HEK293T (cell line): ENCODE measurements at regions not wholly inside any gene's neighbourhood (a gene's known extent, or its start where the extent isn't known, plus 50 kb on each side); places are given as distances from the start of the nearest gene placed in this dataset.

Experiments
- CTCF ChIA-PET: fragments of 350-600 bp; formaldehyde crosslinking; extraction: SDS; loops from one replicate; lab custom pipeline; 2021; ENCODE audit warnings: antibody characterized with exemption, inconsistent platforms; lab: Yijun Ruan, JAX
- POLR2A ChIA-PET: fragments of 350-600 bp; formaldehyde crosslinking; extraction: SDS; loops from one replicate; lab custom pipeline; 2020; ENCODE audit warnings: antibody characterized with exemption, inconsistent platforms; lab: Yijun Ruan, JAX
- DNase-seq: peaks from one replicate; pipeline ENCODE4 v3.0.0; 2012; ENCODE audit warnings: mixed read lengths; ENCODE audit errors: extremely low spot score
- ARNT ChIP-seq: fragments of 450-650 bp; IDR thresholded peaks from 2 replicates; pipeline ENCODE4 v1.6.1; 2017; ENCODE audit warnings: mild to moderate bottlenecking
- BHLHE40 ChIP-seq: fragments of 450-650 bp; IDR thresholded peaks from 2 replicates; pipeline ENCODE4 v1.6.1; 2016; ENCODE audit warnings: mild to moderate bottlenecking, moderate library complexity, borderline replicate concordance
- CTBP1 ChIP-seq: fragments of 450-650 bp; IDR thresholded peaks from 2 replicates; pipeline ENCODE4 v1.6.1; 2016; ENCODE audit warnings: borderline replicate concordance
- ELF4 ChIP-seq: fragments of 450-650 bp; IDR thresholded peaks from 2 replicates; pipeline ENCODE4 v1.6.1; 2017; ENCODE audit warnings: antibody characterized with exemption
- FOXA1 ChIP-seq: fragments of 450-650 bp; IDR thresholded peaks from 2 replicates; pipeline ENCODE4 v1.6.1; 2016; ENCODE audit warnings: mild to moderate bottlenecking
- FOXK2 ChIP-seq: fragments of 450-650 bp; IDR thresholded peaks from 2 replicates; pipeline ENCODE4 v1.6.1; 2016; ENCODE audit warnings: mild to moderate bottlenecking
- FOXM1 ChIP-seq: fragments of 450-650 bp; IDR thresholded peaks from 2 replicates; pipeline ENCODE4 v1.6.1; 2017; ENCODE audit warnings: mild to moderate bottlenecking, borderline replicate concordance
- HDGF ChIP-seq: fragments of 450-650 bp; IDR thresholded peaks from 2 replicates; pipeline ENCODE4 v1.6.1; 2017; ENCODE audit warnings: antibody characterized with exemption, borderline replicate concordance
- L3MBTL2 ChIP-seq: fragments of 450-650 bp; conservative IDR thresholded peaks from 2 replicates; pipeline ENCODE4 v1.6.1; 2016; ENCODE audit warnings: mild to moderate bottlenecking
- LEF1 ChIP-seq: fragments of 450-650 bp; IDR thresholded peaks from 2 replicates; pipeline ENCODE4 v1.6.1; 2017; ENCODE audit warnings: mild to moderate bottlenecking, borderline replicate concordance
- NFRKB ChIP-seq: fragments of 450-650 bp; IDR thresholded peaks from 2 replicates; pipeline ENCODE4 v1.6.1; 2016; ENCODE audit warnings: mild to moderate bottlenecking, moderate library complexity
- PKNOX1 ChIP-seq: fragments of 450-650 bp; IDR thresholded peaks from 2 replicates; pipeline ENCODE4 v1.6.1; 2016
- SP1 ChIP-seq: fragments of 450-650 bp; IDR thresholded peaks from 2 replicates; pipeline ENCODE4 v1.6.1; 2017
- SUZ12 ChIP-seq: fragments of 450-650 bp; IDR thresholded peaks from 2 replicates; pipeline ENCODE4 v1.6.1; 2016; ENCODE audit warnings: mild to moderate bottlenecking
- TARDBP ChIP-seq: fragments of 450-650 bp; IDR thresholded peaks from 2 replicates; pipeline ENCODE4 v1.6.1; 2016
- ZNF384 ChIP-seq: fragments of 450-650 bp; IDR thresholded peaks from 2 replicates; pipeline ENCODE4 v1.6.1; 2016

GRCh38 chr2:200013906-200014305 lies 58.5 kb downstream of the MAIP1 start:
- CTCF ChIA-PET = no interaction called here
- DNase-seq = no peak
- POLR2A ChIA-PET = no interaction called here
- TF ChIP-seq ELF4 = no peak
- TF ChIP-seq ARNT = no peak
- no peak for TF ChIP-seq SP1
- no peak for TF ChIP-seq L3MBTL2
- no peak for TF ChIP-seq FOXK2

- ChIA-PET POLR2A (no interaction called here), CTCF (no interaction called here)
- no peak for DNase-seq
- TF ChIP-seq LEF1 (no peak), CTBP1 (no peak), ELF4 (no peak)
Observed at GRCh38 chr2:200021449-200022114, 66.2 kb downstream of the MAIP1 start.

- TF ChIP-seq ELF4 = no peak
- TF ChIP-seq ARNT = no peak
- no peak for TF ChIP-seq FOXA1
- no peak for TF ChIP-seq FOXK2
- no peak for TF ChIP-seq SUZ12
- TF ChIP-seq L3MBTL2 = no peak
- TF ChIP-seq NFRKB = no peak
- TF ChIP-seq SP1 = no peak
- TF ChIP-seq TARDBP = no peak
- TF ChIP-seq LEF1 = no peak
- no peak for TF ChIP-seq BHLHE40
- no peak for TF ChIP-seq FOXM1
- TF ChIP-seq HDGF = no peak
- CTCF ChIA-PET = no interaction called here
- DNase-seq = no peak
- POLR2A ChIA-PET = no interaction called here
Observed at GRCh38 chr2:200022511-200022910, 67.1 kb downstream of the MAIP1 start.

GRCh38 chr2:200023570-200023969 lies 68.2 kb downstream of the MAIP1 start:
- ChIA-PET CTCF (no interaction called here), POLR2A (no interaction called here)
- TF ChIP-seq ZNF384 (no peak), CTBP1 (no peak), HDGF (no peak), L3MBTL2 (no peak), SP1 (no peak), NFRKB (no peak), SUZ12 (no peak), TARDBP (no peak), PKNOX1 (no peak), FOXK2 (no peak), ELF4 (no peak), LEF1 (no peak), FOXM1 (no peak), FOXA1 (no peak), BHLHE40 (no peak), ARNT (no peak)
- DNase-seq = no peak

- DNase-seq = no peak
- CTCF ChIA-PET = interaction anchor here (0.6 kb wide), 1 partner anchor 1100 kb away, joined by 4 read pairs; no protein-coding TSS in a partner anchor
- POLR2A ChIA-PET = no interaction called here
- TF ChIP-seq CTBP1 (no peak), FOXK2 (no peak), ZNF384 (no peak), NFRKB (no peak), HDGF (no peak), ARNT (no peak)
Observed at GRCh38 chr2:200025717-200026116, 70.3 kb downstream of the MAIP1 start.

- ChIA-PET POLR2A (no interaction called here), CTCF (interaction anchor here (0.6 kb wide), 1 partner anchor 1099 kb away, joined by 4 read pairs; no protein-coding TSS in a partner anchor)
- TF ChIP-seq ELF4 (no peak), BHLHE40 (no peak)
- DNase-seq = no peak
Observed at GRCh38 chr2:200026332-200027230, 71.2 kb downstream of the MAIP1 start.

GRCh38 chr2:200028998-200029397 lies 73.6 kb downstream of the MAIP1 start:
- CTCF ChIA-PET = no interaction called here
- no peak for TF ChIP-seq ELF4
- TF ChIP-seq L3MBTL2 = no peak
- no peak for TF ChIP-seq HDGF
- TF ChIP-seq FOXM1 = no peak
- TF ChIP-seq FOXK2 = no peak
- TF ChIP-seq TARDBP = no peak
- TF ChIP-seq FOXA1 = no peak
- no peak for TF ChIP-seq SUZ12
- no peak for TF ChIP-seq PKNOX1
- no peak for TF ChIP-seq ARNT
- no peak for TF ChIP-seq BHLHE40
- no peak for TF ChIP-seq CTBP1
- TF ChIP-seq NFRKB = no peak
- TF ChIP-seq LEF1 = no peak
- TF ChIP-seq SP1 = no peak
- no peak for DNase-seq
- POLR2A ChIA-PET = no interaction called here
